NCI-H2171 (cell line): ENCODE measurements at regions not wholly inside any gene's neighbourhood (a gene's known extent, or its start where the extent isn't known, plus 50 kb on each side); places are given as distances from the start of the nearest gene placed in this dataset.
"Not testable (repeated sequence)": the region's sequence is repeated elsewhere in the genome, so short reads cannot be mapped to it uniquely, and the experiment has no call there.

Source experiments
- DNase-seq: peaks from one replicate; lab custom pipeline; 2025; lab: John Stamatoyannopoulos, UW

GRCh38 chr6:85015396-85015990, 251.1 kb upstream of the TBX18 start:
- DNase-seq = no peak

- no peak for DNase-seq
Observed at GRCh38 chr6:85010865-85011264, 246.5 kb upstream of the TBX18 start.

- DNase-seq = no peak
Observed at GRCh38 chr6:85008296-85009009, 244.1 kb upstream of the TBX18 start.

- no peak for DNase-seq
Observed at GRCh38 chr6:85006362-85006761, 242.0 kb upstream of the TBX18 start.

DNA sequence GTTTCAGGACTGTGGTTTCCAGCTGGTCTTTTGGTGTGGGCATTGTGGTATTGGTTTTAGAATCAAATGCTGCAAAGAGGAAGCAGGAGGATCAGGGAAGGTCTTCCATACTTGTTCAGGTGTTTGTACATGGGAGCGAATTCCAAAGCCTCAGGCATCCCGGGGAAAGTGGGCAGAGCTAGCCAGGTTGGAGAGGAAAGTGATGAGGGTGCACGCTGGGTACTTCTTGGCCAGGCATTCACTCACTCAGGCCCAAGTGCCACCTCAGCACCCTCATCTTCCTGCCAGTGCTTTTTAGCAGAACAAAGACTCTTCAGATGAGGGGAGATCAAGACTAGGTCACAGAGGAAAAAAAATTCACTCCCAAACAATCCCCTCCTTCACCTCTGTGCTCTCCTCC, 241.1 kb upstream of the TBX18 start:
- DNase-seq = no peak

- DNase-seq = no peak
Observed at GRCh38 chr6:85004361-85004995, 240.1 kb upstream of the TBX18 start.

- no peak for DNase-seq
Observed at GRCh38 chr6:85002847-85003246, 238.4 kb upstream of the TBX18 start.

DNA sequence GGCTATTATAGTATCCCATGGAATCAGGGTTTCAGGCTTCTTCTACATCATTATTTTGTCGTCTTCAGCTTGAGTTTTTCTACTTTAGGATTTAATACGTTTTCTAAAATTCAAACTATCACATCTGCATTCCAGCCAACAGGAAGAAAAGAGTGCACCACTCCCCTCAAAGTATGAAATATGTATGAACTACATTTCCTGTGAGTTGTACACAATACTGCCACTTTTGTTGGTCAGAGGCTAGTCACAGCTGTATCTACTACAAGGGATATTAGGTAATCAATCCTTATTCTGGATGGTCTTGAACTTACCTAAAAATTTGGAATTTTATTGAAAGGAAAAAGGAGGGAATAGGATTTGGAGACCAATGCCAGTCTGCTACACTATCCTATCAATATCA, 235.6 kb upstream of the TBX18 start:
- DNase-seq = no peak

DNA sequence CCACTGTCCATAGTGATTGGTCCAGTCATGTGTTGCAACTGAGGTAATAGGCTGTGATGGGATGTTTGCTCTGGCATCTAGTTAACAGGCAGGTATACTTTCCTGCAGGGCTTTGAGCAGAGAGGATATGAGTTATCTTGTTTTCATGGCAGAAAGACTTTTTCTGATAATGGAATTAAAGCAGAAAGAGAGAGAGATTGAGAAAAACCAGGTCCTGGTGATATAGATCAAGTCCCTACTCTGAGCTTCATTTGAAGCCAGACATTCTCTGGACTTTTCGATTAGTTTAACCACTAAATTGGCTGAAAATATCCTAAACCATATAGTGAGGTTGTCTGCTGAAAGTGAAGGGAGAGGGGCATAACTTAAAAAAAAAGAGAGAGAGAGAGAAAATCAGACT, 233.8 kb upstream of the TBX18 start:
- DNase-seq = no peak

GRCh38 chr6:84988766-84989165, 224.4 kb upstream of the TBX18 start:
- DNase-seq = not testable (repeated sequence)

- DNase-seq = not testable (repeated sequence)
Observed at GRCh38 chr6:84985490-84985889, 221.1 kb upstream of the TBX18 start.

DNA sequence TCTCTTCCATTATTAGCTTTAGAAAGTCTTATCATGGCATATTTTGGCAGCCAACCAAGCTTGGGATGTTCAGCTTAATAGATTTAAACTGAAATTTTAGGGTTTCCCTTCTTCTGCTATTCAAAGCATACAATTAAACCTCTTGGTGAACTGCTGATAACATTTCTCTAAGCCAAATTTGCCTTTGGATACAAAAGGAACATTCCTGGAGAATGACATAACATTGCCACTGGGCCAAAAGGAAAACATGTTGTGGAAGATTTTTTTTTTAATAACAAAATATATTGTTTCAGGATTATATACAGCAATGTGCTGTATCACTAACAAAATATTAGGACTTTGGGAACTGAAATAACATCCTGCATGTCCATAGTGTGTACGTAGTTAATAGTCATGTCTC, 215.1 kb upstream of the TBX18 start:
- DNase-seq = no peak

DNA sequence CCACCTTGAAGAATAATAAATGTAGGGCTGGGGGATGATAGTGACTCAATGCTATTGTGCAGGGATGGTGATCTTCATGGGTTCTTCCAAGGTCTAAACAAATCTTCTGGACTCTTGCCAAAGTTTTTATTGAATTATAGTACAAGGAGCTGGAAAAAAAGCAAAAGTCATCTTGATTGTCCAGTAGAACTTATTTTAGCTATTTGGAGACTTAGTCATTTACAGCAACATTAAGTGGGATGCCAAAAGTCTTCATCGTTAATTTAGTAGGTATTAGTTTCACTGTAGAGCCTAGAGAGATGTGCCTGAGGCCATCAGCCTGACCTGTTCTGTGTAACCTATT, 212.9 kb upstream of the TBX18 start:
- no peak for DNase-seq

DNA sequence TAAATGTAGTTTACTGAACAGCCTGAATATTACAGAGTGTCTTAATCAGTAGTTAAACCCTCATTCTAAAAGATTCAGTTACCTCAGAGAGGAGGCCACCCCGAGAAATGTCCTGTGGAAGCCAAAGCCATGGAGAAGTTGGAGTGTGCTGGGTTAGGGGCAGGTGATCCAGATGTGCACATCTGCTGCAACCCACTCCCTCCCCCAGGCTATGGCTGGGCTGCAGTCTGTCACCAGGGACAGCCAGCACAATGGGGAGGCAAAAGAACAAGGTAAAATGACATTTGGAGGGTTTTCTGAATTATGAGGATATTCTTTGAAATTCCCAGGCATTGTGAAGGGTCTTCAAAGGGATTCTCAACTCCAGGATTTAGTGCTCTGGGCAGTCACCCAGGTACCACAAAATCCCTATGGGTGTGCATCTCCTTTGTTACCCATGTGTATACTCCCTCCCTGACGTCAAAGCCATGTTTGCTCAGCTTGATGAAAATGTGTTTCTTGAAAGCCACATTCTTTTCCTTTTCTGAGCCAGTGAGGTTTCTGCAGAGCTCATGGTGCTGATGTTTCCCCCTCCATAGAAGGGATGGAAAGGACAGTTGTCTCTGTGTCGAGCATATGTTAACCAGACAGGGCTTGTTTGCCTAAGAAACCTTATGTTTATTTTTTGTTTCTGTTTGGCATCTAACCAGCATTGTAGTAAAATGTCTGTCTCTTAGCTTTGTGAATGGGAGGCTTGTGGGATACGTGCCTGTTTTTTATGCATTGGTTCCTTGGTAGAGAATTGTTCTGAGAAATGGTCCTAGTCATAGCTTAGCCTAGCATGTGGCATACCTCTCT, 212.3 kb upstream of the TBX18 start:
- DNase-seq = no peak

- no peak for DNase-seq
Observed at GRCh38 chr6:84975316-84975715, 210.9 kb upstream of the TBX18 start.

GRCh38 chr6:84973606-84974005, 209.2 kb upstream of the TBX18 start:
- no peak for DNase-seq

DNA sequence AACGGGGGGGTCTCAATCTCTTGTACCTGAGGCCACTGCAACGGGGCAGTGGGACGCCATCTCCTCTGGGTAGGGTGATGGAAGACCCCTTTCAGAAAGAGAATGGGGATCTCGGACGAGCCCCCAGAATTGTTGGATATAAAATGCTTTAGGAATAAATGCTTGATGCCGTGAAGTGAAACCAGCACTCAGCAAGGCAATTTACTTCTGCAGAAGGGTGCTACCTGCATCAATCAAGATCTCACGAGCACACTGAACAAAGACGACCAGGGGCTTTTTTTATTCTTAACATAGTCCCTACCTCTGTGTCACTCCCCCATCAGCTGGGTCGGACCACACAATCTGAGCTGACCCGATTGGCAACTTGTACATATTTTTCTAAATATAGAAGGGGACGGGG, 203.6 kb upstream of the TBX18 start:
- DNase-seq = no peak

GRCh38 chr6:84967389-84967788, 203.0 kb upstream of the TBX18 start:
- peak; percentile 7 for DNase-seq

GRCh38 chr6:84953111-84953755, 188.8 kb upstream of the TBX18 start:
- no peak for DNase-seq

DNA sequence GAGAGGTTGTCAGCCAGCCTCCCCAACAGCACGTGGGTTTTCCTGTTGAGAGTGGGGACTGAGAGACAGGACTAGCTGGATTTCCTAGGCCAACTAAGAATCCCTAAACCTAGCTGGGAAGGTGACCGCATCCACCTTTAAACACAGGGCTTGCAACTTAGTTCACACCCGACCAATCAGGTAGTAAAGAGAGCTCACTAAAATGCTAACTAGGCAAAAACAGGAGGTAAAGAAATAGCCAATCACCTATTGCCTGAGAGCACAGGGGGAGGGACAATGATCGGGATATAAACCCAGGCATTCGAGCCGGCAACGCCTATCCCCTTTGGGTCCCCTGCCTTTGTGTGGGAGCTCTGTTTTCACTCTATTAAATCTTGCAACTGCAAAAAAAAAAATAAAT, 180.5 kb upstream of the TBX18 start:
- DNase-seq = not testable (repeated sequence)

GRCh38 chr6:84943905-84944304, 179.5 kb upstream of the TBX18 start:
- DNase-seq = no peak

DNA sequence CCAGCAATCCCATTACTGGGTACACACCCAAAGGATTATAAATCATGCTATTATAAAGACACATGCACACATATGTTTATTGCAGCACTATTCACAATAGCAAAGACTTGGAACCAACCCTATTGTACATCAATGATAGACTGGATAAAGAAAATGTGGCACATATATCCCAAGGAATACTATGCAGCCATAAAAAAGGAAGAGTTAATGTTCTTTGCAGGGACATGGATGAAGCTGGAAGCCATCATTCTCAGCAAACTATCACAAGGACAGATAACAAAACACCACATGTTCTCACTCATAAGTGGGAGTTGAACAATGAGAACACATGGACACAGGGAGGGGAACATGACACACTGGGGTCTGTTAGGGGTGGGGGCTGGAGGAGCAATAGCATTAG, 177.2 kb upstream of the TBX18 start:
- not testable (repeated sequence) for DNase-seq
